ENCODE measurements at regions not wholly inside any gene's neighbourhood (a gene's known extent, or its start where the extent isn't known, plus 50 kb on each side); places are given as distances from the start of the nearest gene placed in this dataset.
"Not testable (repeated sequence)": the region's sequence is repeated elsewhere in the genome, so short reads cannot be mapped to it uniquely, and the experiment has no call there.

DNA sequence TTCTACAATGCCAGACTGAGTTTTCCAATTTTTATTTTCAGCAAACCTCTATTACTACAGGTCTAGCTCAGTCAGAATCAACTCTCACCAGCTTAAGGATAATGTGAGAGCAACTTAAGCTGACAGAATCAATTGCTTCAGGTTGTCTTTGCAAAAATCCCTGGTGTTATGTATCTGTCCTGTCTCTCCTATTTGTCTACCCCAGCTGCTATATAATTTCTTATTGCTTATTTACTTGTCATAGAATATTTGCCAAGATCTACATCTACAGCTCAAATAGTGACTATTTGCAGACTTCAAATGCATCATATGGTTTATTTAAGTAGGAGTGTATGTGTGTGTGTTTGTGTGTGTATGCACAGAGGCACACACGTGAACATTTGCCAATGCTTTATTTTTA lies 54.1 kb downstream of the FOXG1 start:
- no peaks in the 10 kb centered on the region for H3K36me3 ChIP-seq
- DNase-seq, result no peak
- H3K27ac ChIP-seq, result no peak overlapping the region
- H3K4me3 ChIP-seq, result no peak overlapping the region
- H3K9me3 ChIP-seq, result no peaks in the 10 kb centered on the region
- H3K4me1 ChIP-seq, result no peaks in the 10 kb centered on the region
- 57 to 61% methylated on average over 1 of the region's 1 CpG for WGBS, 2 donors
- no peak for TF ChIP-seq EP300 (IDR thresholded peaks at IDR 0.05)
- no peak for TF ChIP-seq POLR2AphosphoS5 (IDR thresholded peaks at IDR 0.05)
- no peak for TF ChIP-seq POLR2A (IDR thresholded peaks at IDR 0.05)
- TF ChIP-seq, protein P1, sequence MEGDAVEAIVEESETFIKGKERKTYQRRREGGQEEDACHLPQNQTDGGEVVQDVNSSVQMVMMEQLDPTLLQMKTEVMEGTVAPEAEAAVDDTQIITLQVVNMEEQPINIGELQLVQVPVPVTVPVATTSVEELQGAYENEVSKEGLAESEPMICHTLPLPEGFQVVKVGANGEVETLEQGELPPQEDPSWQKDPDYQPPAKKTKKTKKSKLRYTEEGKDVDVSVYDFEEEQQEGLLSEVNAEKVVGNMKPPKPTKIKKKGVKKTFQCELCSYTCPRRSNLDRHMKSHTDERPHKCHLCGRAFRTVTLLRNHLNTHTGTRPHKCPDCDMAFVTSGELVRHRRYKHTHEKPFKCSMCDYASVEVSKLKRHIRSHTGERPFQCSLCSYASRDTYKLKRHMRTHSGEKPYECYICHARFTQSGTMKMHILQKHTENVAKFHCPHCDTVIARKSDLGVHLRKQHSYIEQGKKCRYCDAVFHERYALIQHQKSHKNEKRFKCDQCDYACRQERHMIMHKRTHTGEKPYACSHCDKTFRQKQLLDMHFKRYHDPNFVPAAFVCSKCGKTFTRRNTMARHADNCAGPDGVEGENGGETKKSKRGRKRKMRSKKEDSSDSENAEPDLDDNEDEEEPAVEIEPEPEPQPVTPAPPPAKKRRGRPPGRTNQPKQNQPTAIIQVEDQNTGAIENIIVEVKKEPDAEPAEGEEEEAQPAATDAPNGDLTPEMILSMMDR (IDR thresholded peaks at IDR 0.05), result no peak
- no peaks in the 10 kb centered on the region for H3K27me3 ChIP-seq
- intact Hi-C loops (cut with DNase I), result no loop called here

DNA sequence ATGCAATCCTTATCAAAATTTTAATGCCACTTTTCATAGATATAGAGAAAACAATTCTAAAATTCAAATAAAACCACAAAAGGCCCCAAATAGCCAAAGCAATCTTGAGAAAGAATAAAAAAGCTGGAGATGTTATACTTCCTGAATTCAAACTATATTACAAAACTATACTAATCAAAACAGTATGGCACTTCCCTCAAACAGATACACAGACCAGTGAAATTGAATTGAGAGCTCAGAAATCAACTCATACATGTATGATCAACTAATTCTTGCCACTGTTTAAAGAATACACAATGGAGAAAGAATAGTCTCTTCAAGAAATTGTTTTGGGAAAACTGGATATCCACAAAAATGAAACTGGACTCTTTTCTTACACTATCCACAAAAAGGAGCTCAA lies 55.4 kb downstream of the FOXG1 start:
- no peaks in the 10 kb centered on the region for H3K36me3 ChIP-seq
- no peak for DNase-seq
- H3K4me1 ChIP-seq, result no peaks in the 10 kb centered on the region
- no peaks in the 10 kb centered on the region for H3K27me3 ChIP-seq
- intact Hi-C loops (cut with DNase I), result no loop called here
- H3K4me3 ChIP-seq, result no peak overlapping the region
- TF ChIP-seq EP300 (IDR thresholded peaks at IDR 0.05) (no peak), POLR2AphosphoS5 (IDR thresholded peaks at IDR 0.05) (no peak), POLR2A (IDR thresholded peaks at IDR 0.05) (no peak)
- TF ChIP-seq, protein P1 (IDR thresholded peaks at IDR 0.05), result no peak
- no peak overlapping the region for H3K27ac ChIP-seq
- H3K9me3 ChIP-seq, result no peaks in the 10 kb centered on the region

DNA sequence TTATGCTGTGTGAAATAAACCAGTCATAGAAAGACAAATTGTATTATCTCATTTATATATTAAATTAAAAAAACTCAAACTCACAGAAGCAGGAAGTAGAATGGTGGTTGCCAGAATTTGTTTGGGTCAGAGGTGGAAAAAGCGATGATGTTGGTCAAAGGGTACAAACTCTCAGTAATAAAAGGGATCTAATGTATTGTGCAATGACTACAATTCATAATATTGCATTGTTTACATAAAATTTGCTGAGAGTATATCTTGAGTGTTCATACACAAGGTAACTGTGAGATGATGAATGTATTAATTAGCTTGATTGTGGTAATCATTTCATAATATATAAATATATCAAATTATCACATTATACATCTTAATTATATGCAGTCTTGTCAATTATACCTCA lies 56.7 kb downstream of the FOXG1 start:
- WGBS, 2 donors, result 83 to 91% methylated on average over 1 of the region's 1 CpG
- no peak for DNase-seq
- no peaks in the 10 kb centered on the region for H3K27me3 ChIP-seq
- H3K4me1 ChIP-seq, result no peaks in the 10 kb centered on the region
- intact Hi-C loops (cut with DNase I), result no loop called here
- H3K27ac ChIP-seq, result no peak overlapping the region
- no peak for TF ChIP-seq EP300 (IDR thresholded peaks at IDR 0.05)
- TF ChIP-seq, protein P1 (IDR thresholded peaks at IDR 0.05), result no peak
- no peak for TF ChIP-seq POLR2A (IDR thresholded peaks at IDR 0.05)
- no peak for TF ChIP-seq POLR2AphosphoS5 (IDR thresholded peaks at IDR 0.05)
- H3K9me3 ChIP-seq, result no peaks in the 10 kb centered on the region
- no peaks in the 10 kb centered on the region for H3K36me3 ChIP-seq
- no peak overlapping the region for H3K4me3 ChIP-seq

DNA sequence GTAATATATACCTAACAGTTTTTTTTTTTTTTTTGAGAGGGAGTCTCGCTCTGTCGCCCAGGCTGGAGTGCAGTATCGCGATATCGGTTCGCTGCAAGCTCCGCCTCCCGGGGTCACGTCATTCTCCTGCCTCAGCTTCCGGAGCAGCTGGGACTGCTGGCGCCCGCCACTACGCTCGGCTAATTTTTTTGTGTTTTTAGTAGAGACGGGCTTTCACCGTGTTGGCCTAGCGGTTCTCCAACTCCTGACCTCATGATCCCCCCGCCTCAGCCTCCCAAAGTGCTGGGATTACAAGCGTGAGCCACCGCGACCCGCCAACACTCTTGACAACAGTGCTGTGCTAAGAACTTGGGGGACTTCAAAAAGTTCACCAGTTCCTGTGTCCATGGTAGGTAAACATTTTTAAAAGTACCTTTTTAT lies 63.5 kb downstream of the FOXG1 start:
- TF ChIP-seq POLR2AphosphoS5 (IDR thresholded peaks at IDR 0.05) (no peak), POLR2A (IDR thresholded peaks at IDR 0.05) (no peak), EP300 (IDR thresholded peaks at IDR 0.05) (no peak)
- TF ChIP-seq, protein P1 (IDR thresholded peaks at IDR 0.05), result no peak
- Histone ChIP-seq H3K9me3 (no peaks in the 10 kb centered on the region), H3K4me3 (no peak overlapping the region), H3K36me3 (no peaks in the 10 kb centered on the region), H3K27ac (no peak overlapping the region), H3K27me3 (no peaks in the 10 kb centered on the region), H3K4me1 (no peaks in the 10 kb centered on the region)
- DNase-seq, result no peak
- WGBS, 2 donors, result 87 to 95% methylated on average over 22 of the region's 22 CpGs
- intact Hi-C loops (cut with DNase I), result no loop called here

DNA sequence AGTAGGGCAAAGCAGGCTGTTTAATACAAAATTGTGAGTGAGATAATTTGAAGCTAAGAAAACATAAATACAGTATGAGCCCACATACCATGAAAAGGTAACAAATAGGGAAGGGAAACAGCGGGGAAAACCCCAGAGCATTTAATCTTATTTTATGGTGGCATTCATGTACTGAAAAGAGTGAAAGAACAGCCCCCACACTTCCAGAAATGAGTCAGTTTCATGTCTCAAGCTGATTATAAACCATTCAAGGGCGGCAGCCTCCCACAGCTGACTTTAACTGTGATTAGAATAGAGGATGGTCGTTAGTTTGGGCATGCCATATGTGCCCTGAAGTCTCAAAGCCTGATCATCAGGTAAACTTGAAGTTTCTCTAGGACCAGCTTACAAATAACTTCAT lies 64.5 kb downstream of the FOXG1 start:
- Histone ChIP-seq H3K4me1 (no peaks in the 10 kb centered on the region), H3K27ac (no peak overlapping the region)
- WGBS, 2 donors, result 50 to 55% methylated on average over 3 of the region's 3 CpGs

DNA sequence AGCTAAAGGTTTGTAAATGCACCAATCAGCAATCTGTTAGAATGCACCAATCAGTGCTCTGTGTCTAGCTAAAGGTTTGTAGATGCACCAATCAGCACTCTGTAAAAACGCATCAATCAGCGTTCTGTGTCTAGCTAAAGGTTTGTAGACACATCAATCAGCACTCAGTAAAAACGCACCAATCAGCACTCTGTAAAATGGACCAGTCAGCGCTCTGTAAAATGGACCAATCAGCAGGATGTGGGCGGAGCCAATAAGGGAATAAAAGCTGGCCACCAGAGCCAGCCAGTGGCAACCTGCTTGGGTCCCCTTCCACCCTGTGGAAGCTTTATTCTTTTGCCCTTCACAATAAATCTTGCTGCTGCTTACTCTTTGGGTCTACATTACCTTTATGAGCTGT lies 76.0 kb downstream of the FOXG1 start:
- H3K27me3 ChIP-seq; intact Hi-C loops (cut with DNase I); H3K4me1 ChIP-seq; H3K4me3 ChIP-seq; H3K27ac ChIP-seq; DNase-seq; H3K36me3 ChIP-seq; H3K9me3 ChIP-seq: not testable (repeated sequence)
- 79 to 90% methylated on average over 5 of the region's 5 CpGs for WGBS, 2 donors

More for the DNA sequence above, 64.5 kb downstream of the FOXG1 start:
- no peak for DNase-seq
- TF ChIP-seq, protein P1 (IDR thresholded peaks at IDR 0.05), result no peak
- no peak for TF ChIP-seq POLR2A (IDR thresholded peaks at IDR 0.05)
- TF ChIP-seq EP300 (IDR thresholded peaks at IDR 0.05), result no peak
- TF ChIP-seq POLR2AphosphoS5 (IDR thresholded peaks at IDR 0.05), result no peak
- Histone ChIP-seq H3K27me3 (no peaks in the 10 kb centered on the region), H3K36me3 (no peaks in the 10 kb centered on the region), H3K4me3 (no peak overlapping the region), H3K9me3 (no peaks in the 10 kb centered on the region)
- intact Hi-C loops (cut with DNase I), result no loop called here
